ENCODE measurements at regions not wholly inside any gene's neighbourhood (a gene's known extent, or its start where the extent isn't known, plus 50 kb on each side); places are given as distances from the start of the nearest gene placed in this dataset.
"Not testable (repeated sequence)": the region's sequence is repeated elsewhere in the genome, so short reads cannot be mapped to it uniquely, and the experiment has no call there.

GRCh38 chr12:22124987-22125386 lies 79.0 kb downstream of the CMAS start:
- no peak overlapping the region for H3K56ac ChIP-seq (ENCODE audit: low read length)
- H2BK120ac ChIP-seq (ENCODE audit: low read depth, low read length), result no peak overlapping the region
- H3K79me2 ChIP-seq (ENCODE audit: control insufficient read depth, insufficient read depth, low read length), result no peaks in the 10 kb centered on the region
- no peaks in the 10 kb centered on the region for H3K79me1 ChIP-seq (ENCODE audit: low read length)
- H4K8ac ChIP-seq (ENCODE audit: low read depth, low read length), result no peak overlapping the region
- H3K4me1 ChIP-seq (ENCODE audit: control insufficient read depth, low read depth, low read length), result no peaks in the 10 kb centered on the region
- no peak overlapping the region for H3K4me3 ChIP-seq (ENCODE audit: low read length)
- no peak overlapping the region for H2BK15ac ChIP-seq (replicated peaks; ENCODE audit: low read depth)
- H2AK5ac ChIP-seq (ENCODE audit: low read length), result no peak overlapping the region
- H3K18ac ChIP-seq (ENCODE audit: low read length), result no peak overlapping the region
- no CpG with 5 or more reads among the region's 2 CpGs for WGBS (ENCODE audit: extremely low coverage, insufficient coverage, low lambda C conversion rate)
- no peak overlapping the region for H3K4me2 ChIP-seq (ENCODE audit: low read length)
- H3K36me3 ChIP-seq (ENCODE audit: control insufficient read depth, insufficient read depth, low read length), result no peaks in the 10 kb centered on the region
- no peak overlapping the region for H3K9ac ChIP-seq (ENCODE audit: low read length)
- no peak for DNase-seq
- no peak overlapping the region for H4K5ac ChIP-seq (ENCODE audit: low read length)
- no peak overlapping the region for H3K4ac ChIP-seq (ENCODE audit: low read depth, low read length)
- H2BK5ac ChIP-seq (ENCODE audit: low read length), result no peak overlapping the region
- H3K27me3 ChIP-seq (ENCODE audit: insufficient read depth, low read length, poor library complexity), result no peaks in the 10 kb centered on the region
- no peak overlapping the region for H3K23ac ChIP-seq (ENCODE audit: low read length)
- H3K27ac ChIP-seq (ENCODE audit: low read depth, low read length), result no peak overlapping the region

- DNase-seq; H3K4me2 ChIP-seq (ENCODE audit: low read length); H3K4me1 ChIP-seq (ENCODE audit: control insufficient read depth, low read depth, low read length); H3K27ac ChIP-seq (ENCODE audit: low read depth, low read length); H2BK15ac ChIP-seq (replicated peaks; ENCODE audit: low read depth); H4K8ac ChIP-seq (ENCODE audit: low read depth, low read length); H3K79me1 ChIP-seq (ENCODE audit: low read length); H3K56ac ChIP-seq (ENCODE audit: low read length); H3K18ac ChIP-seq (ENCODE audit: low read length); H2BK120ac ChIP-seq (ENCODE audit: low read depth, low read length); H3K4me3 ChIP-seq (ENCODE audit: low read length); H3K9ac ChIP-seq (ENCODE audit: low read length); H3K4ac ChIP-seq (ENCODE audit: low read depth, low read length); H3K23ac ChIP-seq (ENCODE audit: low read length); H3K79me2 ChIP-seq (ENCODE audit: control insufficient read depth, insufficient read depth, low read length); H4K5ac ChIP-seq (ENCODE audit: low read length); H3K36me3 ChIP-seq (ENCODE audit: control insufficient read depth, insufficient read depth, low read length); H2AK5ac ChIP-seq (ENCODE audit: low read length); H2BK5ac ChIP-seq (ENCODE audit: low read length); H3K27me3 ChIP-seq (ENCODE audit: insufficient read depth, low read length, poor library complexity): not testable (repeated sequence)
- no CpG with 5 or more reads among the region's 2 CpGs for WGBS (ENCODE audit: extremely low coverage, insufficient coverage, low lambda C conversion rate)
Observed at GRCh38 chr12:22126101-22126500, 80.1 kb downstream of the CMAS start.

GRCh38 chr12:22126758-22127157 lies 80.7 kb downstream of the CMAS start:
- H2BK120ac ChIP-seq (ENCODE audit: low read depth, low read length), result no peak overlapping the region
- H3K27ac ChIP-seq (ENCODE audit: low read depth, low read length), result no peak overlapping the region
- no peak overlapping the region for H3K18ac ChIP-seq (ENCODE audit: low read length)
- H3K27me3 ChIP-seq (ENCODE audit: insufficient read depth, low read length, poor library complexity), result no peaks in the 10 kb centered on the region
- no peaks in the 10 kb centered on the region for H3K4me1 ChIP-seq (ENCODE audit: control insufficient read depth, low read depth, low read length)
- no peak overlapping the region for H3K9ac ChIP-seq (ENCODE audit: low read length)
- no peak overlapping the region for H2BK15ac ChIP-seq (replicated peaks; ENCODE audit: low read depth)
- no peak overlapping the region for H3K4me3 ChIP-seq (ENCODE audit: low read length)
- no peak overlapping the region for H3K23ac ChIP-seq (ENCODE audit: low read length)
- no peaks in the 10 kb centered on the region for H3K36me3 ChIP-seq (ENCODE audit: control insufficient read depth, insufficient read depth, low read length)
- DNase-seq, result no peak
- no peak overlapping the region for H2BK5ac ChIP-seq (ENCODE audit: low read length)
- no peak overlapping the region for H3K4ac ChIP-seq (ENCODE audit: low read depth, low read length)
- no peak overlapping the region for H3K56ac ChIP-seq (ENCODE audit: low read length)
- H2AK5ac ChIP-seq (ENCODE audit: low read length), result no peak overlapping the region
- no peak overlapping the region for H4K5ac ChIP-seq (ENCODE audit: low read length)
- no peak overlapping the region for H4K8ac ChIP-seq (ENCODE audit: low read depth, low read length)
- no peak overlapping the region for H3K4me2 ChIP-seq (ENCODE audit: low read length)
- H3K79me1 ChIP-seq (ENCODE audit: low read length), result no peaks in the 10 kb centered on the region
- no peaks in the 10 kb centered on the region for H3K79me2 ChIP-seq (ENCODE audit: control insufficient read depth, insufficient read depth, low read length)
- WGBS (ENCODE audit: extremely low coverage, insufficient coverage, low lambda C conversion rate), result no CpG with 5 or more reads among the region's 1 CpG

DNA sequence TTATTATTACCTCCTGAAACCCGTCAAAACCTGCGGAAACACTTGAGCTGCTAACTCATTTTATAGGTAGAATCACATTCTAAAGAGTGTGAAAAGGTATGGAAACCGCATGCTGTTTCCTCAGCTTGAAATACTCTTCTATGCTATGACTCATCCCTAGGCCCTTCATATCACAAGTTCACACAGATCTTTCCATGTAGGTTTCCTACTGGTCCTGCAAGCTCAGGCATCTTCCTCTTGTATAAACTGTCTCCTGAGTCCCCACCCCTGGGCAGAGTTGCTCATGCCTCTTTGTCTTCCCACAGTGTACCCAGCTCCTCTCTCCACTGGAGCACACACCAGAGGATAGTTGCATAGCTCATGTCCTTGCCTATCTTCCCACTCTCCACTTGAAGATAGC lies 84.7 kb downstream of the CMAS start:
- Histone ChIP-seq H3K4ac (ENCODE audit: low read depth, low read length) (no peak overlapping the region), H3K79me2 (ENCODE audit: control insufficient read depth, insufficient read depth, low read length) (no peaks in the 10 kb centered on the region), H2AK5ac (ENCODE audit: low read length) (no peak overlapping the region), H4K5ac (ENCODE audit: low read length) (no peak overlapping the region), H4K8ac (ENCODE audit: low read depth, low read length) (no peak overlapping the region), H2BK120ac (ENCODE audit: low read depth, low read length) (no peak overlapping the region), H3K23ac (ENCODE audit: low read length) (no peak overlapping the region), H3K4me3 (ENCODE audit: low read length) (no peak overlapping the region), H3K56ac (ENCODE audit: low read length) (no peak overlapping the region), H3K4me2 (ENCODE audit: low read length) (no peak overlapping the region), H3K79me1 (ENCODE audit: low read length) (no peaks in the 10 kb centered on the region), H2BK5ac (ENCODE audit: low read length) (no peak overlapping the region), H3K4me1 (ENCODE audit: control insufficient read depth, low read depth, low read length) (no peaks in the 10 kb centered on the region), H3K27ac (ENCODE audit: low read depth, low read length) (no peak overlapping the region), H3K18ac (ENCODE audit: low read length) (no peak overlapping the region), H3K36me3 (ENCODE audit: control insufficient read depth, insufficient read depth, low read length) (no peaks in the 10 kb centered on the region), H3K27me3 (ENCODE audit: insufficient read depth, low read length, poor library complexity) (no peaks in the 10 kb centered on the region), H2BK15ac (replicated peaks; ENCODE audit: low read depth) (no peak overlapping the region), H3K9ac (ENCODE audit: low read length) (no peak overlapping the region)
- DNase-seq, result peak; percentile 11
- WGBS (ENCODE audit: extremely low coverage, insufficient coverage, low lambda C conversion rate), result no CpG with 5 or more reads among the region's 3 CpGs

GRCh38 chr12:22136604-22137117 lies 90.6 kb downstream of the CMAS start:
- not testable (repeated sequence) for H3K79me2 ChIP-seq (ENCODE audit: control insufficient read depth, insufficient read depth, low read length); H3K79me1 ChIP-seq (ENCODE audit: low read length); H4K8ac ChIP-seq (ENCODE audit: low read depth, low read length); H4K5ac ChIP-seq (ENCODE audit: low read length); H3K56ac ChIP-seq (ENCODE audit: low read length); H3K36me3 ChIP-seq (ENCODE audit: control insufficient read depth, insufficient read depth, low read length); H3K27me3 ChIP-seq (ENCODE audit: insufficient read depth, low read length, poor library complexity); H3K4ac ChIP-seq (ENCODE audit: low read depth, low read length); H2BK5ac ChIP-seq (ENCODE audit: low read length); H2BK15ac ChIP-seq (replicated peaks; ENCODE audit: low read depth); H3K27ac ChIP-seq (ENCODE audit: low read depth, low read length); H3K18ac ChIP-seq (ENCODE audit: low read length); H3K9ac ChIP-seq (ENCODE audit: low read length); H2AK5ac ChIP-seq (ENCODE audit: low read length); H3K4me3 ChIP-seq (ENCODE audit: low read length); H3K4me2 ChIP-seq (ENCODE audit: low read length); H3K23ac ChIP-seq (ENCODE audit: low read length); DNase-seq; H2BK120ac ChIP-seq (ENCODE audit: low read depth, low read length); H3K4me1 ChIP-seq (ENCODE audit: control insufficient read depth, low read depth, low read length)
- no CpG with 5 or more reads among the region's 21 CpGs for WGBS (ENCODE audit: extremely low coverage, insufficient coverage, low lambda C conversion rate)
